K562 (cell line): ENCODE measurements at regions not wholly inside any gene's neighbourhood (a gene's known extent, or its start where the extent isn't known, plus 50 kb on each side); places are given as distances from the start of the nearest gene placed in this dataset.

Source experiments
- ATAC-seq: fragments of 200-7000 bp; cut with Tn5 transposase; 3 replicates; pipeline ENCODE4 v1.9.1; 2020; ENCODE audit warnings: moderate library complexity
- BruUV-seq: library from RNA; stranded (reverse); fragments of 400-500 nt; replicated peaks from 2 replicates; lab custom pipeline; 2021; lab: Mats Ljungman, UMichigan
- CTCF ChIA-PET: fragments of 300-600 bp; formaldehyde crosslinking; extraction: SDS; loops from one replicate; lab custom pipeline; 2021; ENCODE audit warnings: low intra/inter-chr PET ratio; lab: Yijun Ruan, JAX
- POLR2A ChIA-PET: fragments of 300-600, 350-650 bp; sonication (Branson Sonifier 250); formaldehyde crosslinking; extraction: SDS; loops from one replicate; lab custom pipeline; 2021; ENCODE audit warnings: antibody characterized with exemption, inconsistent platforms; lab: Yijun Ruan, JAX
- DNase-seq, 4 experiments: peaks; one replicate each; pipeline versions ENCODE4 v3.0.0 to v3.0.0-alpha.2; 2011 to 2018; ENCODE audit warnings: low spot score in 3 of 4, mixed read lengths in 3 of 4; ENCODE audit errors: extremely low read depth in 1 of 4
- FAIRE-seq: peaks from 2 replicates; lab custom pipeline; 2011; peaks lifted over from hg19 to GRCh38; lab: Jason Lieb, UNC
- H2AFZ ChIP-seq: 2 replicates; pipeline ENCODE4 v1.6.0; 2011; ENCODE audit warnings: low read depth, low read length, control low read depth, inconsistent platforms
- H3K27ac ChIP-seq: fragments of 200-600 bp; 3 replicates; pipeline ENCODE4 v1.8.0; 2011; ENCODE audit warnings: low read depth, mild to moderate bottlenecking, control low read depth, inconsistent platforms, low read length, moderate library complexity, mixed read lengths; ENCODE audit errors: extremely low read depth
- H3K27me3 ChIP-seq, 2 experiments: fragments of 300-600 bp in 1 of 2; 2 replicates in 1 of 2; 3 replicates in 1 of 2; pipeline versions ENCODE4 v1.6.0 to v1.8.0; 2011; ENCODE audit warnings: inconsistent platforms in 2 of 2, low read length in 2 of 2, mild to moderate bottlenecking in 1 of 2, mixed read lengths in 1 of 2, moderate library complexity in 1 of 2; ENCODE audit not compliant: control insufficient read depth in 2 of 2, insufficient read depth in 2 of 2
- H3K36me3 ChIP-seq: fragments of 300-600 bp; 3 replicates; pipeline ENCODE4 v1.8.0; 2011; ENCODE audit warnings: mild to moderate bottlenecking, low read length, inconsistent platforms; ENCODE audit not compliant: control insufficient read depth, insufficient read depth
- H3K4me1 ChIP-seq, 2 experiments: fragments of 200-600 bp in 1 of 2; replicated peaks in 1 of 2; 2 replicates in 1 of 2; 3 replicates in 1 of 2; pipeline versions ENCODE4 v1.5.1 to v1.8.0; 2011; ENCODE audit warnings: inconsistent platforms in 2 of 2, low read length in 2 of 2, mild to moderate bottlenecking in 1 of 2, mixed read lengths in 1 of 2, moderate library complexity in 1 of 2; ENCODE audit not compliant: control insufficient read depth in 2 of 2, insufficient read depth in 2 of 2
- H3K4me2 ChIP-seq: 2 replicates; pipeline ENCODE4 v1.6.1; 2011; ENCODE audit warnings: low read length, control low read depth, inconsistent platforms, mixed read lengths; ENCODE audit not compliant: insufficient read depth
- H3K4me3 ChIP-seq: fragments of 200-600 bp; sonication (generic), shearing (Covaris generic); 2 replicates; pipeline ENCODE4 v1.5.1; 2016; ENCODE audit warnings: control low read depth, inconsistent platforms
- H3K79me2 ChIP-seq: fragments of 200-600 bp; 3 replicates; pipeline ENCODE4 v1.8.0; 2011; ENCODE audit warnings: low read length, inconsistent platforms; ENCODE audit not compliant: control insufficient read depth, insufficient read depth
- H3K9ac ChIP-seq, 2 experiments: 2 replicates each; pipeline versions ENCODE4 v1.6.0 to v1.6.1; 2011; ENCODE audit warnings: low read depth in 2 of 2, low read length in 2 of 2, control low read depth in 1 of 2, inconsistent platforms in 1 of 2, mild to moderate bottlenecking in 1 of 2, mixed read lengths in 1 of 2; ENCODE audit not compliant: insufficient read depth in 1 of 2
- H3K9me1 ChIP-seq: one replicate; pipeline ENCODE4 v1.6.0; 2011; ENCODE audit warnings: inconsistent platforms, mild to moderate bottlenecking, low read length, moderate library complexity; ENCODE audit not compliant: control insufficient read depth, insufficient read depth
- H3K9me3 ChIP-seq: replicated peaks from 2 replicates; pipeline ENCODE4 v1.5.1; 2011; ENCODE audit warnings: low read depth, low read length, inconsistent platforms; ENCODE audit not compliant: control insufficient read depth, insufficient read depth
- H4K20me1 ChIP-seq: replicated peaks from 2 replicates; pipeline ENCODE4 v1.6.1; 2011; ENCODE audit warnings: low read length, inconsistent platforms, mixed read lengths; ENCODE audit not compliant: control insufficient read depth, insufficient read depth
- ESRRB ChIP-seq: fragments of 250-450 bp; sonication (Bioruptor Pico); IDR thresholded peaks from 2 replicates; pipeline ENCODE4 v1.5.0; 2020; ENCODE audit warnings: mild to moderate bottlenecking, moderate library complexity, borderline replicate concordance
- HMG20B ChIP-seq: fragments of 250-450 bp; sonication (Bioruptor Pico); IDR thresholded peaks from 2 replicates; pipeline ENCODE4 v1.5.0; 2021; ENCODE audit warnings: mild to moderate bottlenecking
- MTA3 ChIP-seq: fragments of 450-650 bp; formaldehyde crosslinking; IDR thresholded peaks from 2 replicates; pipeline ENCODE4 v1.6.1; 2017; ENCODE audit warnings: mild to moderate bottlenecking, borderline replicate concordance
- OTX1 ChIP-seq: fragments of 450-650 bp; formaldehyde crosslinking; IDR thresholded peaks from 2 replicates; pipeline ENCODE4 v1.4.0; 2022; ENCODE audit warnings: mild to moderate bottlenecking
- POLR2A ChIP-seq: fragments of 450-650 bp; conservative IDR thresholded peaks from 2 replicates; pipeline ENCODE4 v1.6.1; 2016
- POLR3A ChIP-seq: IDR thresholded peaks from 2 replicates; pipeline ENCODE4 v1.6.1; 2011; ENCODE audit warnings: borderline replicate concordance, mild to moderate bottlenecking, moderate library complexity; ENCODE audit not compliant: insufficient read length, insufficient read depth; ENCODE audit errors: extremely low read depth
- SIX5 ChIP-seq, 2 experiments: IDR thresholded peaks; 2 replicates each; pipeline ENCODE4 v1.6.1; 2011; ENCODE audit warnings: low read length in 2 of 2, borderline replicate concordance in 1 of 2, low read depth in 1 of 2, mild to moderate bottlenecking in 1 of 2, moderate library complexity in 1 of 2; ENCODE audit not compliant: insufficient read depth in 1 of 2
- TAF9B ChIP-seq: fragments of 450-650 bp; IDR thresholded peaks from 2 replicates; pipeline ENCODE4 v1.6.1; 2018; ENCODE audit warnings: mild to moderate bottlenecking; ENCODE audit not compliant: partially characterized antibody
- USF1 ChIP-seq: sonication (generic); formaldehyde crosslinking; IDR thresholded peaks from 2 replicates; pipeline ENCODE4 v1.9.0; 2022; ENCODE audit warnings: mild to moderate bottlenecking, missing genetic modification reagents
- ZNF184 ChIP-seq: sonication (generic); formaldehyde crosslinking; IDR thresholded peaks from 2 replicates; pipeline ENCODE4 v1.5.0; 2020; ENCODE audit warnings: missing genetic modification reagents
- ZNF395 ChIP-seq: fragments of 200-800 bp; sonication (Bioruptor generic); IDR thresholded peaks from 2 replicates; pipeline ENCODE4 v1.6.1; 2017; ENCODE audit warnings: missing genetic modification characterization, missing compliant biosample characterization
- ZNF639 ChIP-seq, 2 experiments: fragments of 200-800 bp in 1 of 2; sonication (Bioruptor generic) in 1 of 2; sonication (generic) in 1 of 2; formaldehyde crosslinking in 1 of 2; IDR thresholded peaks in 1 of 2; conservative IDR thresholded peaks in 1 of 2; 2 replicates each; pipeline versions ENCODE4 v1.5.0 to v1.6.1; 2016 to 2020; ENCODE audit warnings: missing compliant biosample characterization in 1 of 2, missing genetic modification characterization in 1 of 2, missing genetic modification reagents in 1 of 2
- ZNF785 ChIP-seq: fragments of 250-450 bp; sonication (Bioruptor Pico); IDR thresholded peaks from 2 replicates; pipeline ENCODE4 v1.4.0; 2020; ENCODE audit warnings: mild to moderate bottlenecking
- ZSCAN32 ChIP-seq: fragments of 450-650 bp; formaldehyde crosslinking; IDR thresholded peaks from 2 replicates; pipeline ENCODE4 v1.4.0; 2020; ENCODE audit warnings: mild to moderate bottlenecking, moderate library complexity
- WGBS: fragments of 100-300 bp; shearing (Covaris generic); methylation state at CpG from one replicate; pipeline ENCODE4 v1.1.6; 2016; ENCODE audit warnings: low coverage, mixed read lengths; ENCODE audit not compliant: insufficient coverage; ENCODE audit errors: missing lambda C conversion rate; 5-methylcytosine and 5-hydroxymethylcytosine counted together
- in situ Hi-C: fragments of 300-500 bp; cut with MboI; formaldehyde crosslinking; loops from 4 replicates; pipeline ENCODE4 v1.15.0; 2018; ENCODE audit warnings: inconsistent platforms, mixed read lengths
- intact Hi-C: fragments of 100-400 bp; cut with micrococcal nuclease; formaldehyde crosslinking; loops from 2 replicates; pipeline ENCODE4 v1.14.2; 2022

DNA sequence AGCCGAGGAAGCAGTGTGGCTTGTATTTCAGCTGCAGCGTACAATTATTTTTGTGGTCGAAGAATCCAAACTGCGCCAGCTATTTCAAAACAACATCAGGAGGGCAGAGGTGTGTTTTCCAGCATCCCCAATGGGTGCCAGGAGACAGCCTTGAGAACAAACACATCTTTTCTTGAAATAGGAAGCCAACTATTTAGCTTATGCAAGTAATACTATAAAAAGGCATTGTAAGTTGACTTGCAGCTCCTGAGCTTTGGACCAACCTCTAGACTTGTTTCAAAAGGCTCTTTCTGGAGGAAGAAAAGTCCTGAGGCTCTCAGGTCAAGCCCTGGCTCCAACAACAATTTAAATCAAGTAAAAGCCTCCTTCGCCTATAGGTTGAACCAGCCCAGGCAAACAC is 86.6 kb upstream of the HNF1B start:
- H3K4me1 ChIP-seq, result peaks cover 8 to 36% of the 10 kb centered on the region in 2 experiments
- H3K27ac ChIP-seq, result no peak overlapping the region
- no peaks in the 10 kb centered on the region for H3K79me2 ChIP-seq
- no peaks in the 10 kb centered on the region for H3K9me1 ChIP-seq
- no peak for DNase-seq
- intact Hi-C loops, result no loop called here
- no peaks in the 10 kb centered on the region for H4K20me1 ChIP-seq
- CTCF ChIA-PET, result no interaction called here
- H3K4me3 ChIP-seq, result no peak overlapping the region
- H3K27me3 ChIP-seq, result peaks cover 5 to 13% of the 10 kb centered on the region in 2 experiments; a peak in 4 of 5 replicates
- no peak for ATAC-seq
- H3K36me3 ChIP-seq, result no peaks in the 10 kb centered on the region
- no peak overlapping the region for H3K9ac ChIP-seq
- no peak for FAIRE-seq
- no peaks in the 10 kb centered on the region for H3K9me3 ChIP-seq
- WGBS, result 90% methylated on average over 5 of the region's 5 CpGs
- no peak overlapping the region for H2AFZ ChIP-seq
- H3K4me2 ChIP-seq, result no peak overlapping the region
- in situ Hi-C loops, result no loop called here
- POLR2A ChIA-PET, result interaction anchor here (0.6 to 0.8 kb wide), 2 partner anchors 10 to 859 kb away, joined by 3 to 5 read pairs; no protein-coding TSS in a partner anchor
- no TSS peak for BruUV-seq
- TF ChIP-seq SIX5 (IDR thresholded peaks at IDR 0.05; ENCODE audit: borderline replicate concordance in 1 of 2, insufficient read depth in 1 of 2, low read depth in 1 of 2, low read length in 2 of 2), result no peak
- no peak for TF ChIP-seq ZNF184
- TF ChIP-seq POLR2A, result no peak
- TF ChIP-seq OTX1 (CRISPR knock-in tag), result no peak
- no peak for TF ChIP-seq ZNF785
- no peak for TF ChIP-seq MTA3
- no peak for TF ChIP-seq POLR3A
- no peak for TF ChIP-seq HMG20B (CRISPR knock-in tag)
- TF ChIP-seq ZNF639 (CRISPR knock-in tag; conservative IDR thresholded peaks at IDR 0.05 in 1 of 2, IDR thresholded peaks at IDR 0.05 in 1 of 2), result no peak
- no peak for TF ChIP-seq ZNF395
- no peak for TF ChIP-seq TAF9B
- no peak for TF ChIP-seq ZSCAN32 (CRISPR knock-in tag)
- TF ChIP-seq ESRRB (CRISPR knock-in tag), result no peak
- TF ChIP-seq USF1 (CRISPR knock-in tag), result no peak
